GM10266 (cell line): ENCODE measurements at regions not wholly inside any gene's neighbourhood (a gene's known extent, or its start where the extent isn't known, plus 50 kb on each side); places are given as distances from the start of the nearest gene placed in this dataset.
A peak's percentile ranks its signal among the peaks of the same experiment; 100 is the strongest.

ENCODE experiments used
- DNase-seq: peaks from one replicate; pipeline ENCODE4 v3.0.0; 2012; ENCODE audit errors: extremely low spot score
- CTCF ChIP-seq: IDR thresholded peaks from 2 replicates; pipeline ENCODE4 v1.5.1; 2012; ENCODE audit warnings: mild to moderate bottlenecking, low read depth; ENCODE audit not compliant: control insufficient read depth, insufficient read depth; ENCODE audit errors: missing control alignments

DNA sequence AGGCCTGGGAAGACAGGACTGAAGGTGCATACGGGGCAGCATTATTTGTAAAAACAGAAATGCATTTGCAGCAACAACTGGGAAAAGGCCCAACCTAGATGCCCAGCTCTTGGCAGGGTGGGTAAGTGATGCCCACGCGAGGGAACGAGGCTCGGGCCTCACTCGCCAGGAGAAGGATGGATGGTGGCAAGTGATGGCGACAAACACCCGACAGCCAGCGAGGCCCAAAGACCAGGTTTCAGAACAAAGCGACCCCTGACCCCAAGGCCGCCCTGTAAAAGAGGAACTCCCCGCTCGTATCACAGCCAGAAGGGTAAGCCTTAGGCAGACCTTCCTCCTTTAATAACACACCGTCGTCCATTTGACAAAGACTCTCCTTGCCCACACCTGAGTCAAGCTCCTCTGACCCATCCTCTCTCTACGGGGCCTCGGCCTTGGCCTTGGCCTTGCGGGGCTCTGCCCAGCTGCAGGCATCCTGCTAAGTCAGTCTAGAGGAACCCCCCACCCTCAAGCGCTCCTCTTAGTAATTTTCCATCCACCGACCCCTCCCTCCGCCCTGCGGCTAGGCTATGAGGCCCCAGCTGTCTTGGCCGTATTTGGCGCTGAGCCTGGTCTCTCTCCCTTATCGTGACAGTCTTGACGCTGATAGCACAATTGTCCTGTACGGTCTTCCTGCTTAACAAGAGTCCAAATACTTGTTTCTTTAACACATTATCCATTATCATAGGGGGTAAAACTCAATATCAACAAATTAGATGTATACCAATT, 80.2 kb downstream of the NCOR2 start:
- DNase-seq: no peak
- TF ChIP-seq CTCF: no peak

- no peak for TF ChIP-seq CTCF
- DNase-seq: no peak
Measured at GRCh38 chr12:124486346-124486963, 81.0 kb downstream of the NCOR2 start.

- no peak for DNase-seq
- TF ChIP-seq CTCF: no peak
Measured at GRCh38 chr12:124485371-124485770, 82.0 kb downstream of the NCOR2 start.

DNA sequence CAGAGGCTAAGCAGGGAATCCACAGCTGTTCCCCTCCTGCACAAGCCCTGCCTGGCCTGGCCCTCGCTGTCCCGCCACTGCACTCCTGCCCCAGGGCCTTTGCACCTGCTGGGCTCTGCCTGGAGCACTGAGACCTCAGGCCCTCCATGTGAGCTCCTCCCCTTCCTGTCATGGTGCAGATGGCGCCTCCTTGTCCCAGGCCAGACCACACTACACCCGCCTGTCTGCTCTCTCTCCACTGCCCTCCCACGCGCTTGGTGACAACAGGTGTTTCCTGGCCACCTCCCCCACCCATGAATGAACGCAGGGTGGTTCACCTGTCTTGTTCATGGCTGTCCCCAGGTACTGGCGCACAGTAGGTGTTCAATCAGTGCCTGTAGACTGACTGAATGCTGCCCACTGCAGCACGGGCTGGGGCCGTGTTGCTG, 82.9 kb downstream of the NCOR2 start:
- no peak for TF ChIP-seq CTCF
- DNase-seq: peak; percentile 67

GRCh38 chr12:124484067-124484466, 83.3 kb downstream of the NCOR2 start:
- DNase-seq: no peak
- TF ChIP-seq CTCF: no peak

DNA sequence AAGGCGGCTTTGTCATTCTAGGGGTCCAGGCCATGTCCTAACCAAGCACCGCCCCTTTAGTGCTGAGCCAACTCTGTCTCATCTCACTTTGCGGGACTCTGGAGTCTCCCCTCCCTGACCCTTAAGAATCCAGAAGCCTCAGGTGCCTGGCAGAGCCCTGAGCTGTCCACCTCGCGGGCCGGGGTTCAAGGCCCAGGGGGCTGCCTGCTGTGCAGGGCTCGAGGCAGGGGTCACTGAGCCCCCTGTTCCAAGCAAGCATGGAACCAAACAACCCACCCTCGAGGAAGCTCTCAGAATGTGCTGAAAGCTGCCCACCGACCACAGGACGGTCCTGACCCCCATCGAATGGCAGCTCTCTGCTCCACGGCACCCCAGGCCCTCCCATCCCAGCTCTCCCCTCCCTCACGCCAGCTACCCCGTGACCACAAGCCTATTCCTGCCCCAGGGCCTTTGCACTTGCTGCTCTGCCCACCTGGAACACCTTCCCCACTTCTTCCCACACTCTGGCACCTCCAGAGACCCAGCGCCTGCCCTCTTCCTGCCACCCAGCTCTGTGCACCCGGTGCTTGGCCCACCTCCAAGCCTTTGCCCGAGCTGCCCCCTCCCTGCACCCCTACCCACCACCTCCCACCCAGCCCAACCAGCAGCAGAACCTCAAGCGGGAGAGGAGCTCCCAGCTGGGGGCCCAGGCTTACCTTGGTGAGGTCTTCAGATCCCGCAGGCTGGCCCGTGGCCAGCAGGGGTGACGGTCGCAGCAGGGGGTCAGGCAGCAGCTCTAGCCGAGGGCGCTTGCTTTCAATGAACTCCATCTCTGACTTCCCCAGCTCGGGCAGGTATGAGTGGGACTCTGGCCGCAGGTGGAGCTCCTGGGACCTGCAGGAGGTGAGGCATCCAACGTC, 84.3 kb downstream of the NCOR2 start:
- no peak for DNase-seq
- no peak for TF ChIP-seq CTCF
